ENCODE measurements at regions not wholly inside any gene's neighbourhood (a gene's known extent, or its start where the extent isn't known, plus 50 kb on each side); places are given as distances from the start of the nearest gene placed in this dataset.

GRCh38 chr6:121849477-121849876 lies 414.0 kb downstream of the GJA1 start:
- Histone ChIP-seq H3F3A (ENCODE audit: insufficient read depth, low read length, poor library complexity, severe bottlenecking) (no peaks in the 10 kb centered on the region), H4K20me1 (ENCODE audit: insufficient read depth) (no peaks in the 10 kb centered on the region), H3K4me3 (ENCODE audit: low read length) (no peak overlapping the region), H3K79me2 (replicated peaks; ENCODE audit: insufficient read depth, low read length) (no peaks in the 10 kb centered on the region), H2AFZ (ENCODE audit: low read depth, low read length) (no peak overlapping the region), H3K9ac (ENCODE audit: low read length) (no peak overlapping the region), H3K27ac (ENCODE audit: low read length) (no peak overlapping the region), H3K36me3 (ENCODE audit: insufficient read depth, low read length) (no peaks in the 10 kb centered on the region), H3K9me2 (ENCODE audit: insufficient read depth, low read length) (no peaks in the 10 kb centered on the region), H3K9me3 (ENCODE audit: low read length) (no peaks in the 10 kb centered on the region), H3K4me2 (ENCODE audit: low read length) (no peak overlapping the region), H3K27me3 (ENCODE audit: insufficient read depth, low read depth, low read length) (no peaks in the 10 kb centered on the region)
- TF ChIP-seq EP300 (conservative IDR thresholded peaks at IDR 0.05; ENCODE audit: poor library complexity, severe bottlenecking) (no peak), EZH2 (IDR thresholded peaks at IDR 0.05; ENCODE audit: borderline replicate concordance, insufficient read depth, low read length, poor library complexity, severe bottlenecking) (no peak), SMC3 (conservative IDR thresholded peaks at IDR 0.05; ENCODE audit: poor library complexity) (no peak), RAD21 (conservative IDR thresholded peaks at IDR 0.05) (no peak), CTCF (IDR thresholded peaks at IDR 0.05; ENCODE audit: poor library complexity, severe bottlenecking) (no peak), POLR2AphosphoS5 (IDR thresholded peaks at IDR 0.05) (no peak), MXI1 (conservative IDR thresholded peaks at IDR 0.05; ENCODE audit: poor library complexity, severe bottlenecking) (no peak), TAF1 (IDR thresholded peaks at IDR 0.05; ENCODE audit: low read depth) (no peak)
- TF ChIP-seq, protein P1, sequence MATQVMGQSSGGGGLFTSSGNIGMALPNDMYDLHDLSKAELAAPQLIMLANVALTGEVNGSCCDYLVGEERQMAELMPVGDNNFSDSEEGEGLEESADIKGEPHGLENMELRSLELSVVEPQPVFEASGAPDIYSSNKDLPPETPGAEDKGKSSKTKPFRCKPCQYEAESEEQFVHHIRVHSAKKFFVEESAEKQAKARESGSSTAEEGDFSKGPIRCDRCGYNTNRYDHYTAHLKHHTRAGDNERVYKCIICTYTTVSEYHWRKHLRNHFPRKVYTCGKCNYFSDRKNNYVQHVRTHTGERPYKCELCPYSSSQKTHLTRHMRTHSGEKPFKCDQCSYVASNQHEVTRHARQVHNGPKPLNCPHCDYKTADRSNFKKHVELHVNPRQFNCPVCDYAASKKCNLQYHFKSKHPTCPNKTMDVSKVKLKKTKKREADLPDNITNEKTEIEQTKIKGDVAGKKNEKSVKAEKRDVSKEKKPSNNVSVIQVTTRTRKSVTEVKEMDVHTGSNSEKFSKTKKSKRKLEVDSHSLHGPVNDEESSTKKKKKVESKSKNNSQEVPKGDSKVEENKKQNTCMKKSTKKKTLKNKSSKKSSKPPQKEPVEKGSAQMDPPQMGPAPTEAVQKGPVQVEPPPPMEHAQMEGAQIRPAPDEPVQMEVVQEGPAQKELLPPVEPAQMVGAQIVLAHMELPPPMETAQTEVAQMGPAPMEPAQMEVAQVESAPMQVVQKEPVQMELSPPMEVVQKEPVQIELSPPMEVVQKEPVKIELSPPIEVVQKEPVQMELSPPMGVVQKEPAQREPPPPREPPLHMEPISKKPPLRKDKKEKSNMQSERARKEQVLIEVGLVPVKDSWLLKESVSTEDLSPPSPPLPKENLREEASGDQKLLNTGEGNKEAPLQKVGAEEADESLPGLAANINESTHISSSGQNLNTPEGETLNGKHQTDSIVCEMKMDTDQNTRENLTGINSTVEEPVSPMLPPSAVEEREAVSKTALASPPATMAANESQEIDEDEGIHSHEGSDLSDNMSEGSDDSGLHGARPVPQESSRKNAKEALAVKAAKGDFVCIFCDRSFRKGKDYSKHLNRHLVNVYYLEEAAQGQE (IDR thresholded peaks at IDR 0.05; ENCODE audit: borderline replicate concordance) = no peak

- TF ChIP-seq POLR2AphosphoS5 (IDR thresholded peaks at IDR 0.05) (no peak), RAD21 (conservative IDR thresholded peaks at IDR 0.05) (no peak), SMC3 (conservative IDR thresholded peaks at IDR 0.05; ENCODE audit: poor library complexity) (no peak), EZH2 (IDR thresholded peaks at IDR 0.05; ENCODE audit: borderline replicate concordance, insufficient read depth, low read length, poor library complexity, severe bottlenecking) (no peak), CTCF (IDR thresholded peaks at IDR 0.05; ENCODE audit: poor library complexity, severe bottlenecking) (no peak), EP300 (conservative IDR thresholded peaks at IDR 0.05; ENCODE audit: poor library complexity, severe bottlenecking) (no peak), TAF1 (IDR thresholded peaks at IDR 0.05; ENCODE audit: low read depth) (no peak), MXI1 (conservative IDR thresholded peaks at IDR 0.05; ENCODE audit: poor library complexity, severe bottlenecking) (no peak)
- TF ChIP-seq, protein P1 (IDR thresholded peaks at IDR 0.05; ENCODE audit: borderline replicate concordance) = no peak
- H3K4me2 ChIP-seq (ENCODE audit: low read length) = no peak overlapping the region
- H3F3A ChIP-seq (ENCODE audit: insufficient read depth, low read length, poor library complexity, severe bottlenecking) = no peaks in the 10 kb centered on the region
- no peaks in the 10 kb centered on the region for H3K79me2 ChIP-seq (replicated peaks; ENCODE audit: insufficient read depth, low read length)
- H3K36me3 ChIP-seq (ENCODE audit: insufficient read depth, low read length) = no peaks in the 10 kb centered on the region
- H3K9me2 ChIP-seq (ENCODE audit: insufficient read depth, low read length) = no peaks in the 10 kb centered on the region
- H3K9ac ChIP-seq (ENCODE audit: low read length) = no peak overlapping the region
- no peak overlapping the region for H3K27ac ChIP-seq (ENCODE audit: low read length)
- H3K27me3 ChIP-seq (ENCODE audit: insufficient read depth, low read depth, low read length) = no peaks in the 10 kb centered on the region
- H2AFZ ChIP-seq (ENCODE audit: low read depth, low read length) = no peak overlapping the region
- no peaks in the 10 kb centered on the region for H4K20me1 ChIP-seq (ENCODE audit: insufficient read depth)
- H3K4me3 ChIP-seq (ENCODE audit: low read length) = no peak overlapping the region
- no peaks in the 10 kb centered on the region for H3K9me3 ChIP-seq (ENCODE audit: low read length)
These were observed 415.6 kb downstream of the GJA1 start for GRCh38 chr6:121851056-121851455.
